HL-60 (cell line): ENCODE measurements at regions not wholly inside any gene's neighbourhood (a gene's known extent, or its start where the extent isn't known, plus 50 kb on each side); places are given as distances from the start of the nearest gene placed in this dataset.

Source experiments
- CTCF ChIP-seq: IDR thresholded peaks from one replicate; pipeline ENCODE4 v1.5.1; 2011; ENCODE audit warnings: low read length, control low read depth, inconsistent platforms; ENCODE audit not compliant: insufficient read depth
- GABPA ChIP-seq: IDR thresholded peaks from 2 replicates; pipeline ENCODE4 v1.6.1; 2012; ENCODE audit warnings: low read depth
- POLR2AphosphoS5 ChIP-seq: IDR thresholded peaks from 2 replicates; pipeline ENCODE4 v1.6.1; 2012; ENCODE audit warnings: low read depth
- REST ChIP-seq: IDR thresholded peaks from 2 replicates; pipeline ENCODE4 v1.6.1; 2012; ENCODE audit warnings: low read depth; ENCODE audit not compliant: insufficient replicate concordance
- SPI1 ChIP-seq: IDR thresholded peaks from 2 replicates; pipeline ENCODE4 v1.6.1; 2012; ENCODE audit warnings: low read depth, mild to moderate bottlenecking, borderline replicate concordance

DNA sequence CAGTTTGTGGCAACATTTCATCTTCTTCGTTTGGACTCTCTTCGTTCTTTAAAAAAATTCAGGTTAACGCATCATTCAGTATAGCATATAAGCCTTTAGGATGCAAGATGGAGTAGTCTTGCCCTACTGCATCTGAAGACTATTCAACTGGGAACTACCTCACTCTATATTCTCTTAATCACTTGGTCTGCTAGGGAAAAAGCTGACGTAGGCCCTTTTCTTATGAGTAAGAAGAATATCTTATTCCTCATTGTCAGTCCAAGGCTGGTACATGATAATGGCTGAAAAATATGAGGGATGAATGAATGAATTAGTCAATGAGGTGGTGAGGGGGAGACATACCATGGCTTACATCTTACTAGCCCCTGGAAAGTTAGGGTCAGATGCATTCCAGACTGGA lies 294.2 kb downstream of the GPATCH2 start:
- TF ChIP-seq POLR2AphosphoS5 (no peak), REST (no peak), CTCF (no peak), GABPA (no peak), SPI1 (no peak)
